Left lung (tissue), 4 donors: ENCODE measurements at regions not wholly inside any gene's neighbourhood (a gene's known extent, or its start where the extent isn't known, plus 50 kb on each side); places are given as distances from the start of the nearest gene placed in this dataset.

Experiments
- ATAC-seq: fragments of 200-7000 bp; cut with Tn5 transposase; one replicate; pipeline ENCODE4 v1.9.1; 2020; ENCODE audit warnings: moderate library complexity
- DNase-seq, 4 donors: peaks; one replicate each; pipeline ENCODE4 v3.0.0-alpha.2; 2013 to 2020
- H3K27ac ChIP-seq, 2 donors: fragments of 200-600 bp; sonication (generic) in 1 of 2; one replicate each; pipeline versions ENCODE4 v1.5.0 to v1.8.0; 2020 to 2021
- H3K27me3 ChIP-seq, 2 donors: fragments of 200-600 bp; sonication (generic) in 1 of 2; one replicate each; pipeline versions ENCODE4 v1.5.0 to v1.8.0; 2020 to 2021
- H3K36me3 ChIP-seq, 2 donors: fragments of 200-600 bp; sonication (generic) in 1 of 2; one replicate each; pipeline versions ENCODE4 v1.5.0 to v1.8.0; 2020 to 2021
- H3K4me1 ChIP-seq, 2 donors: fragments of 200-600 bp; one replicate each; pipeline ENCODE4 v1.8.0; 2021
- H3K4me3 ChIP-seq, 2 donors: fragments of 200-600 bp; sonication (generic) in 1 of 2; one replicate each; pipeline versions ENCODE4 v1.5.0 to v1.8.0; 2020 to 2021; ENCODE audit warnings: mild to moderate bottlenecking in 1 of 2
- H3K9me3 ChIP-seq, 2 donors: fragments of 200-600 bp; sonication (generic) in 1 of 2; one replicate each; pipeline versions ENCODE4 v1.5.0 to v1.8.0; 2020 to 2021
- intact Hi-C, 2 donors: fragments of 100-400 bp; cut with DNase I; formaldehyde crosslinking; loops; one replicate each; pipeline versions ENCODE4 v1.11.2 to v1.14.2; 2022
- TF ChIP-seq, protein P1 (sequence below), 2 donors: fragments of 200-600 bp; sonication (generic) in 1 of 2; IDR thresholded peaks; one replicate each; pipeline versions ENCODE4 v1.5.0 to v1.8.0; 2021; ENCODE audit warnings: antibody characterized with exemption in 2 of 2
- donor health status: DM: no; HTN: yes; CAD: no.
- donor health status: DM: no; HTN: no; CAD: no.

DNA sequence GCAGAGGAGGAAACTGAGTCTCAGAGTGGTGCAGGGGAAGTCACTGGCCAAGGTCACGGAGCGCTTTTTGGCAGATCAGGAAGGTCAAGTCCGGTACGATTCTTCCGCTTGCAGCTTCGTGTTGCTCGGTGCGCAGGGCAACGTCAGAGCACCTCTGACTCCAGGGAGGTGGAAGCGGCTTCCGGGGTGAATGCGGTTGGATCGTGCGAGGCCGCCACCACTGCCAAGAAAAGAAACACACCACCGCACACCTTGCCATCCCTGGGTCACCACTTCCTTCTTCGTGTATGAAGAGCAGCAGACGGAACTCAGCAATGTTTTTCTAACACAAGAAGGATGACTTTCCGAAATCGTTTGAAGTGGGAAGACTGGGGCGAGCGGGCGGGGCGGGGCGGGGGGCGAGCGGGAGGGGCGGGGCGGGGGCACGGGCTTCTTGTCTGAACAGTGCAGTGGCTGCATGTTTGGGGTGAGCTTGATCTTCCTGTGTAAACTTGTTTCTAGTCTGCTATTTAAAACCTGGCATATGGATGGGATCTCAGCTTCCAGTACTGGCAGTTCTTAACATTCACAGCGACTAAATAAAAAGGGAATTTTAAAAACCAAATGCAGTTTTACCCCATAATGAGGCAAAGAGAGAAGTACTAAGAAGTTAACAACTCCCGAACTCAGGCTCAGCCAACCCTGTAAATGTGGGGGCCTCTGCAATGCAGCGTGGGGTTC, 300.0 kb downstream of the RRAGC start:
- TF ChIP-seq, protein P1, sequence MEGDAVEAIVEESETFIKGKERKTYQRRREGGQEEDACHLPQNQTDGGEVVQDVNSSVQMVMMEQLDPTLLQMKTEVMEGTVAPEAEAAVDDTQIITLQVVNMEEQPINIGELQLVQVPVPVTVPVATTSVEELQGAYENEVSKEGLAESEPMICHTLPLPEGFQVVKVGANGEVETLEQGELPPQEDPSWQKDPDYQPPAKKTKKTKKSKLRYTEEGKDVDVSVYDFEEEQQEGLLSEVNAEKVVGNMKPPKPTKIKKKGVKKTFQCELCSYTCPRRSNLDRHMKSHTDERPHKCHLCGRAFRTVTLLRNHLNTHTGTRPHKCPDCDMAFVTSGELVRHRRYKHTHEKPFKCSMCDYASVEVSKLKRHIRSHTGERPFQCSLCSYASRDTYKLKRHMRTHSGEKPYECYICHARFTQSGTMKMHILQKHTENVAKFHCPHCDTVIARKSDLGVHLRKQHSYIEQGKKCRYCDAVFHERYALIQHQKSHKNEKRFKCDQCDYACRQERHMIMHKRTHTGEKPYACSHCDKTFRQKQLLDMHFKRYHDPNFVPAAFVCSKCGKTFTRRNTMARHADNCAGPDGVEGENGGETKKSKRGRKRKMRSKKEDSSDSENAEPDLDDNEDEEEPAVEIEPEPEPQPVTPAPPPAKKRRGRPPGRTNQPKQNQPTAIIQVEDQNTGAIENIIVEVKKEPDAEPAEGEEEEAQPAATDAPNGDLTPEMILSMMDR (IDR thresholded peaks at IDR 0.05): no peak
- intact Hi-C loops: no loop called here
- peaks cover 3 to 16% of the 10 kb centered on the region in 2 donors for H3K27me3 ChIP-seq
- H3K4me1 ChIP-seq: peaks cover 6 to 21% of the 10 kb centered on the region in 2 donors
- no peaks in the 10 kb centered on the region for H3K36me3 ChIP-seq
- H3K9me3 ChIP-seq: no peaks in the 10 kb centered on the region
- DNase-seq (peak in 2 of 4 donors; percentile 65 to 88), ATAC-seq (peak; percentile 83)
- H3K27ac ChIP-seq: peak overlapping the region in 1 of 2 donors; percentile 1
- peak overlapping the region in 1 of 2 donors; percentile 2 for H3K4me3 ChIP-seq

DNA sequence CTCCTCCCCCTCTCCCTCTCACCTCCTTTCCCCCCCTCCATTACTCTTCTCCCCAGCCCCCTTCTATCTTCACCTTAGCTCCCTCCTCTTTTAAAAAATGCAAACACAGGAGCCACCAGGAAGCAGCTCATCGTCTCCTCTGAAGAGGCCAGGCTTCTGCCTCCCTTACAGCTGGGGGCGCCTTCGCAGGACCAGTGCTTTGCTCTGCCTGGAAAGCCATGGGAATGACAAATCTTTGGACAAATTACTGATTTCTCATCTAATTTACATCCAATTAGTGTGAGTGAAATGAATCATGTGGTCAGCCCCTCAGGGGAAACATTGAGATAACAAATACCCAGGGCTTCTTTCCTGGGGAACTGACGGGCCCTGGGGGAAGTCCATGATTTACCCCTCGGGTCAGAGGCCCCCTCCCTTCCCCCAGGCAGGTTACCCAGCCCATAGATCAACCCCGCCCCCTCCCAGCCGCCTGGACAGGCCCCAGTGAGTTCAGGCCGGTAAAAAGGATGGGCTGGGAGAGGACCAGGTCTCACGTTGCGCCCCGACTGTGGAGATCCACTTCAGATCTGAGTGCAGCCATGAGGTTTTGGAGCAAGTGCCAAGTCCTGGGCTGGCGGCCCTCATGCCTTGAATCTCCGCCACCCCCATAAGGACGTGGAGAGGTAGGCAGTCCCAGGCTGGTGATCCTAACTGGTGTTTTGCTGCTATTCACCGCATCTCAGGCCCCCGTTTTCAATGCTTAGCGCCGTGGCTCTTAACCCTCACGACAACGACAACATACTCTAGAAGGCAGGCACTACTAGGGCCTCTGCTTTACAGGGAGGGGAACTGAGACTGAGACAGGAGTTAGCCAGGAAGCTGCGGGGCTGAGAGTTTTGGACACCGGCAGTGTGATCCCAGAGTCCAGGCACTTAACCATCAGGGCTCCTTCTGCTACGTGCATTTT, 300.8 kb downstream of the RRAGC start:
- peak overlapping the region in 1 of 2 donors; percentile 2 for H3K4me3 ChIP-seq
- H3K27me3 ChIP-seq: peaks cover 3 to 11% of the 10 kb centered on the region in 2 donors
- peaks cover 6 to 21% of the 10 kb centered on the region in 2 donors for H3K4me1 ChIP-seq
- TF ChIP-seq, protein P1 (IDR thresholded peaks at IDR 0.05): no peak
- H3K27ac ChIP-seq: peak overlapping the region in 1 of 2 donors; percentile 1
- peak in 1 of 4 donors; percentile 39 for DNase-seq
- intact Hi-C loops: no loop called here
- no peaks in the 10 kb centered on the region for H3K9me3 ChIP-seq
- H3K36me3 ChIP-seq: no peaks in the 10 kb centered on the region
- peak; percentile 73 for ATAC-seq

DNA sequence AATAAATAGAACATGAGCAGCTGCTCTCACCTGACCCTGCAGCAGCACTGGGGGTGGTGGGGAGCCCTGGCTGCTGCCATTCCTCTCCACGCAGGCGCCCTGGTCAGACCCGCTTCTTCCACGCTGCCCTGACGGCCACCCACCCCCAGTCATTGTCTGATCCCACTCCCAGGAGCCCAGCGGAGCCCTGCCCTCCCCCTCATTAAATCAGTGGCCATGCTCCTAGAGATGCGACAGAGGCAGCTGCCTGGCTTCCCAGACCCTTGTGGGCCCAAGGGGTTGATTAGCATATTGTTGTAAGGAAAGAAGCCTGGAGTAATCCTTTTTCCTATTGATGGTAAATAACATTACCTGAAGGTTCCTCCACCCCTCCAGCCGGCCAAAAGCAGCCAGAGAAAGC, 301.5 kb downstream of the RRAGC start:
- Histone ChIP-seq H3K9me3 (no peaks in the 10 kb centered on the region), H3K27me3 (peaks cover 3 to 11% of the 10 kb centered on the region in 2 donors), H3K4me1 (peaks cover 6 to 21% of the 10 kb centered on the region in 2 donors), H3K36me3 (no peaks in the 10 kb centered on the region), H3K27ac (no peak overlapping the region), H3K4me3 (no peak overlapping the region)
- intact Hi-C loops: no loop called here
- DNase-seq (no peak), ATAC-seq (no peak)
- TF ChIP-seq, protein P1 (IDR thresholded peaks at IDR 0.05): no peak

DNA sequence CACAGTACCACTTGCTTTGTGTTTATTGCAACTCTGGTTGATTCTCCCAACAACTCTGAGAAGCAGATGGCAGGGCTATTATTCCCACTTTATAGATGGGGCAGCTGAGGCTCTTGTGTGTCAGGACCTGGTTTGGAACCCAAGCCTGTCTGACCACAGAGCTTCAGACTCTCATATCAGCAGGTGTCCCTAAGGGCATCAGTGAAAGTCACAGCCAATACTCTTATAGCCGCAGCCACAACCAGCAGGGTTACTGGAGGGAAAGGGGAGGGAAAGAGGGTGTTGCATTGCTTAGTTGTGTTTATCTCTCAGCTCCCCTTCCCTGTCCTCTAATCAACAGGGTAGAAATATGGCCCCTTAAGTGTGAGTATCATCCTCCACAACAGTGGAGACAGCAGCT, 304.0 kb downstream of the RRAGC start:
- TF ChIP-seq, protein P1 (IDR thresholded peaks at IDR 0.05): no peak
- H3K9me3 ChIP-seq: no peaks in the 10 kb centered on the region
- no peak overlapping the region for H3K4me3 ChIP-seq
- intact Hi-C loops: no loop called here
- no peaks in the 10 kb centered on the region for H3K27me3 ChIP-seq
- ATAC-seq (no peak), DNase-seq (no peak)
- H3K4me1 ChIP-seq: peaks cover 6 to 20% of the 10 kb centered on the region in 2 donors
- H3K36me3 ChIP-seq: no peaks in the 10 kb centered on the region
- H3K27ac ChIP-seq: no peak overlapping the region

DNA sequence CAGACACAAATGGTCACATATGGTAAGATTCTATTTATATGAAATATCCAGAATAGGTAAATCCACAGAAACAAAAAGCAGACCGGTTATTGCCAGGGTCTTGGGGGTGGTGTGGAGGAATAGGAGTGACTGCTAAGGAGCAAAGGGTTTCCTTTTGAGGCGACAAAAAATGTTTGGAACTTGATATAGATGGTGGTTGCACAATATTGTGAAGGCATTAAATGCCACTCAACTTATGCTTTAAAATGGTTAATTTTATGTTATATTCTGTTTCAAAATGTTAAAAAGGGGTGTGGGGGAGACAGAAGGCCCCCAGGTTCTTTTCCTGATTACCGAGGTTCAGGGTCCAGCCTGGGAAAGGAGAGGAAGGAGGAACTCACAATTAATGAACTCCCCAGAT, 304.4 kb downstream of the RRAGC start:
- no peak overlapping the region for H3K4me3 ChIP-seq
- no peaks in the 10 kb centered on the region for H3K36me3 ChIP-seq
- H3K27ac ChIP-seq: no peak overlapping the region
- no peak for DNase-seq
- no peaks in the 10 kb centered on the region for H3K27me3 ChIP-seq
- peaks cover 6 to 15% of the 10 kb centered on the region in 2 donors for H3K4me1 ChIP-seq
- no peak for ATAC-seq
- H3K9me3 ChIP-seq: no peaks in the 10 kb centered on the region
- TF ChIP-seq, protein P1 (IDR thresholded peaks at IDR 0.05): no peak
- intact Hi-C loops: no loop called here
